IMR-90 (cell line): ENCODE measurements at regions not wholly inside any gene's neighbourhood (a gene's known extent, or its start where the extent isn't known, plus 50 kb on each side); places are given as distances from the start of the nearest gene placed in this dataset.

Experiments used
- ATAC-seq: fragments of 200-7000 bp; cut with Tn5 transposase; 2 replicates; pipeline ENCODE4 v1.9.1; 2020; ENCODE audit warnings: low read depth, mild to moderate bottlenecking, moderate library complexity
- BruUV-seq: library from RNA; stranded (reverse); fragments of 400-500 nt; replicated peaks from 2 replicates; lab custom pipeline; 2021; lab: Mats Ljungman, UMichigan
- CTCF ChIA-PET: fragments of 300-600 bp; formaldehyde crosslinking; extraction: SDS; loops from one replicate; lab custom pipeline; 2021; ENCODE audit warnings: antibody characterized with exemption; lab: Yijun Ruan, JAX
- POLR2A ChIA-PET: fragments of 300-600 bp; sonication (Branson Sonifier 250); formaldehyde crosslinking; loops from one replicate; lab custom pipeline; 2022; ENCODE audit warnings: antibody characterized with exemption; ENCODE audit not compliant: unreplicated experiment; lab: Charles Lee
- DNase-seq: peaks from one replicate; pipeline ENCODE4 v3.0.0; 2013
- H2AFZ ChIP-seq: replicated peaks from 2 replicates; pipeline ENCODE3; 2013; ENCODE audit warnings: low read length, mild to moderate bottlenecking; ENCODE audit not compliant: poor library complexity
- H2AK5ac ChIP-seq: 2 replicates; pipeline ENCODE4 v1.6.1; 2013; ENCODE audit warnings: low read depth, low read length, inconsistent platforms
- H2AK9ac ChIP-seq: replicated peaks from 2 replicates; pipeline ENCODE3; 2013; ENCODE audit warnings: mild to moderate bottlenecking, low read depth, low read length, moderate library complexity; ENCODE audit not compliant: poor library complexity
- H2BK120ac ChIP-seq: 2 replicates; pipeline ENCODE4 v1.6.1; 2013; ENCODE audit warnings: low read depth, low read length, inconsistent platforms
- H2BK15ac ChIP-seq: 3 replicates; pipeline ENCODE4 v1.6.1; 2013; ENCODE audit warnings: low read depth, low read length, inconsistent platforms
- H2BK20ac ChIP-seq: 2 replicates; pipeline ENCODE4 v1.6.1; 2013; ENCODE audit warnings: low read depth, mild to moderate bottlenecking, inconsistent platforms, low read length, moderate library complexity
- H2BK5ac ChIP-seq: 2 replicates; pipeline ENCODE4 v1.6.1; 2013; ENCODE audit warnings: mild to moderate bottlenecking, low read depth, low read length, inconsistent platforms; ENCODE audit not compliant: poor library complexity, severe bottlenecking
- H3K14ac ChIP-seq: replicated peaks from 2 replicates; pipeline ENCODE4 v1.6.1; 2013; ENCODE audit warnings: low read depth, low read length, inconsistent platforms
- H3K18ac ChIP-seq: 2 replicates; pipeline ENCODE4 v1.6.1; 2013; ENCODE audit warnings: low read depth, low read length, control low read depth
- H3K23ac ChIP-seq: 2 replicates; pipeline ENCODE4 v1.6.1; 2013; ENCODE audit warnings: low read depth, low read length, inconsistent platforms
- H3K27ac ChIP-seq: 2 replicates; pipeline ENCODE4 v1.5.1; 2013; ENCODE audit warnings: mild to moderate bottlenecking, control low read depth, low read length; ENCODE audit not compliant: insufficient read depth
- H3K27me3 ChIP-seq: 2 replicates; pipeline ENCODE4 v1.6.1; 2013; ENCODE audit warnings: low read length; ENCODE audit not compliant: control insufficient read depth, insufficient read depth
- H3K36me3 ChIP-seq: 2 replicates; pipeline ENCODE4 v1.6.1; 2013; ENCODE audit warnings: low read length, mixed read lengths; ENCODE audit not compliant: control insufficient read depth, insufficient read depth
- H3K4ac ChIP-seq: 2 replicates; pipeline ENCODE4 v1.6.1; 2013; ENCODE audit warnings: low read depth, low read length, inconsistent platforms
- H3K4me1 ChIP-seq: 2 replicates; pipeline ENCODE4 v1.6.1; 2013; ENCODE audit warnings: low read length, mixed read lengths; ENCODE audit not compliant: control insufficient read depth, insufficient read depth
- H3K4me2 ChIP-seq: 2 replicates; pipeline ENCODE4 v1.6.1; 2013; ENCODE audit warnings: low read depth, mild to moderate bottlenecking, control low read depth, low read length, moderate library complexity
- H3K4me3 ChIP-seq: 2 replicates; pipeline ENCODE4 v1.5.1; 2013; ENCODE audit warnings: low read depth, mild to moderate bottlenecking, control low read depth, low read length, moderate library complexity; ENCODE audit not compliant: insufficient read depth
- H3K56ac ChIP-seq: 2 replicates; pipeline ENCODE4 v1.6.1; 2013; ENCODE audit warnings: low read length, inconsistent platforms; ENCODE audit not compliant: insufficient read depth; ENCODE audit errors: extremely low read depth
- H3K79me1 ChIP-seq, 2 experiments: 2 replicates each; pipeline ENCODE4 v1.6.1; 2013; ENCODE audit warnings: low read length in 2 of 2, inconsistent platforms in 1 of 2, low read depth in 1 of 2
- H3K9ac ChIP-seq: 2 replicates; pipeline ENCODE4 v1.6.1; 2013; ENCODE audit warnings: low read depth, low read length, control low read depth
- H3K9me1 ChIP-seq: 2 replicates; pipeline ENCODE4 v1.6.1; 2013; ENCODE audit warnings: low read length, inconsistent platforms; ENCODE audit not compliant: insufficient read depth
- H3K9me3 ChIP-seq: 2 replicates; pipeline ENCODE4 v1.6.1; 2013; ENCODE audit warnings: low read length; ENCODE audit not compliant: control insufficient read depth, insufficient read depth
- H4K20me1 ChIP-seq: 2 replicates; pipeline ENCODE4 v1.6.1; 2013; ENCODE audit warnings: low read length, inconsistent platforms; ENCODE audit not compliant: insufficient read depth
- H4K5ac ChIP-seq: 2 replicates; pipeline ENCODE4 v1.6.1; 2013; ENCODE audit warnings: mild to moderate bottlenecking, low read depth, low read length, control low read depth
- H4K8ac ChIP-seq, 2 experiments: 2 replicates each; pipeline ENCODE4 v1.6.1; 2013; ENCODE audit warnings: low read depth in 2 of 2, low read length in 2 of 2, control low read depth in 1 of 2, inconsistent platforms in 1 of 2
- H4K91ac ChIP-seq: 2 replicates; pipeline ENCODE4 v1.6.1; 2013; ENCODE audit warnings: low read depth, low read length, inconsistent platforms; ENCODE audit not compliant: insufficient read depth
- BHLHE40 ChIP-seq: fragments of 150-350 bp; IDR thresholded peaks from 2 replicates; pipeline ENCODE4 v1.6.1; 2016; ENCODE audit warnings: mild to moderate bottlenecking, low read depth, low read length
- CEBPB ChIP-seq: IDR thresholded peaks from 2 replicates; pipeline ENCODE4 v1.6.1; 2012; ENCODE audit warnings: low read depth, low read length, improper control_type of control experiment
- FOS ChIP-seq: fragments of 150-350 bp; IDR thresholded peaks from 2 replicates; pipeline ENCODE4 v1.6.1; 2016; ENCODE audit warnings: low read depth, low read length
- NFE2L2 ChIP-seq: fragments of 150-350 bp; IDR thresholded peaks from 2 replicates; pipeline ENCODE4 v1.6.1; 2016; ENCODE audit warnings: low read depth, mild to moderate bottlenecking, low read length
- POLR2A ChIP-seq: IDR thresholded peaks from 2 replicates; pipeline ENCODE4 v1.6.1; 2012; ENCODE audit warnings: mild to moderate bottlenecking, low read depth, low read length
- RAD21 ChIP-seq: IDR thresholded peaks from 2 replicates; pipeline ENCODE4 v1.6.1; 2012; ENCODE audit warnings: low read length, improper control_type of control experiment
- RFX5 ChIP-seq: IDR thresholded peaks from 2 replicates; pipeline ENCODE4 v1.8.0; 2012; ENCODE audit warnings: low read depth, mild to moderate bottlenecking, low read length, moderate library complexity
- SMC3 ChIP-seq: fragments of 150-350 bp; IDR thresholded peaks from 2 replicates; pipeline ENCODE4 v1.6.1; 2016; ENCODE audit warnings: low read depth, mild to moderate bottlenecking, antibody characterized with exemption, low read length, moderate library complexity
- dilution Hi-C: fragments of 300-500 bp; cut with HindIII; formaldehyde crosslinking; loops from one replicate; pipeline ENCODE4 v1.14.3; 2018; ENCODE audit warnings: low sequenced_read_pairs; ENCODE audit not compliant: unreplicated experiment
- in situ Hi-C: fragments of 300-500 bp; cut with MboI; formaldehyde crosslinking; loops from 3 replicates; pipeline ENCODE4 v1.14.3; 2019; ENCODE audit warnings: low sequenced_read_pairs, inconsistent platforms, mixed read lengths
- intact Hi-C: fragments of 100-400 bp; cut with micrococcal nuclease; formaldehyde crosslinking; loops from 2 replicates; pipeline ENCODE4 v1.10.0; 2022
- TF ChIP-seq, protein P1 (sequence below): fragments of 150-350 bp; IDR thresholded peaks from 2 replicates; pipeline ENCODE4 v1.6.1; 2016; ENCODE audit warnings: low read depth, mild to moderate bottlenecking, low read length, moderate library complexity, borderline replicate concordance

DNA sequence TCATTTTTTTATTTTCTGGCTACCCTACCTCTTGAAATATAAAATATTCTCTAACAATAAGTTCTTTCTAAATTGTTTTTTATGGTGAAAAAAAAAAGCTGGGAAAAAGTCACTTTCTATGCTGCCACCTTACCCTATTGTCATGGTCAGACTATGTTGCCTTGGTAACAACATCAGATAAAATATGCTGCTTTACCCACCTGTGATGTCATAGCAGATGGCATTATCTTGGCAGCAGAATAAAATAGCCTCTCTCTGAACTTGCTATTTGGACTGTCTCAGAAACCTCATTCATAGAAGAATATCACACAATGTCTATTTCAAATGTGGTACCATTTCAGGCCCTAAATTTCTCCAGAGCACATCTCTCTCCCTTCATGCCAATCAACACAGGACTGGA is 69.6 kb upstream of the SGIP1 start:
- no TSS peak for BruUV-seq
- Histone ChIP-seq H2BK15ac (peak overlapping the region; percentile 87; the same call in 2 of the 3 replicates), H2AK9ac (peak overlapping the region; percentile 92), H3K4me3 (no peak overlapping the region), H4K20me1 (no peaks in the 10 kb centered on the region), H3K79me1 (peaks cover 0 to 3% of the 10 kb centered on the region in 2 experiments; a peak in 2 of 4 replicates), H3K14ac (peak overlapping the region; percentile 90), H4K91ac (peak overlapping the region; percentile 82), H4K8ac (peak overlapping the region; percentile 50 to 85), H2BK120ac (peak overlapping the region; percentile 99), H3K4ac (peak overlapping the region; percentile 89), H3K18ac (peak overlapping the region; percentile 94), H2AK5ac (peak overlapping the region; percentile 80), H2BK20ac (peak overlapping the region; percentile 96), H3K4me1 (peaks cover 11% of the 10 kb centered on the region), H4K5ac (peak overlapping the region; percentile 76; the same call in 1 of the 2 replicates), H3K27ac (peak overlapping the region; percentile 82), H3K27me3 (no peaks in the 10 kb centered on the region), H2AFZ (peak overlapping the region; percentile 81), H3K9me3 (0 out of 2 replicates have a peak, but pooled peaks cover 3% of the 10 kb centered on the region), H3K36me3 (no peaks in the 10 kb centered on the region; the same call in 1 of the 2 replicates), H3K56ac (peak overlapping the region; percentile 82), H3K9ac (peak overlapping the region; percentile 42; the same call in 1 of the 2 replicates), H3K23ac (peak overlapping the region; percentile 73; the same call in 1 of the 2 replicates), H2BK5ac (peak overlapping the region; percentile 100), H3K4me2 (peak overlapping the region; percentile 64; the same call in 1 of the 2 replicates), H3K9me1 (peaks cover 7% of the 10 kb centered on the region; the same call in 1 of the 2 replicates)
- POLR2A ChIA-PET: interaction anchor here (2.2 kb wide), 1 partner anchor 69 kb away, joined by 8 read pairs; the partner anchor contains the start of gene SGIP1
- TF ChIP-seq FOS: no peak
- TF ChIP-seq RAD21: no peak
- no peak for TF ChIP-seq SMC3
- TF ChIP-seq POLR2A: no peak
- TF ChIP-seq, protein P1, sequence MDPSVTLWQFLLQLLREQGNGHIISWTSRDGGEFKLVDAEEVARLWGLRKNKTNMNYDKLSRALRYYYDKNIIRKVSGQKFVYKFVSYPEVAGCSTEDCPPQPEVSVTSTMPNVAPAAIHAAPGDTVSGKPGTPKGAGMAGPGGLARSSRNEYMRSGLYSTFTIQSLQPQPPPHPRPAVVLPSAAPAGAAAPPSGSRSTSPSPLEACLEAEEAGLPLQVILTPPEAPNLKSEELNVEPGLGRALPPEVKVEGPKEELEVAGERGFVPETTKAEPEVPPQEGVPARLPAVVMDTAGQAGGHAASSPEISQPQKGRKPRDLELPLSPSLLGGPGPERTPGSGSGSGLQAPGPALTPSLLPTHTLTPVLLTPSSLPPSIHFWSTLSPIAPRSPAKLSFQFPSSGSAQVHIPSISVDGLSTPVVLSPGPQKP: no peak
- no peak for TF ChIP-seq BHLHE40
- TF ChIP-seq NFE2L2: no peak
- TF ChIP-seq RFX5: no peak
- TF ChIP-seq CEBPB: no peak
- dilution Hi-C loops (no loop called here), in situ Hi-C loops (no loop called here), intact Hi-C loops (no loop called here)
- CTCF ChIA-PET: interaction anchor here (0.6 to 2.2 kb wide), 4 partner anchors 14 to 160 kb away, joined by 3 to 11 read pairs (median 6); no protein-coding TSS in a partner anchor
- ATAC-seq: peak; percentile 2; the same call in 1 of the 2 replicates
- no peak for DNase-seq
